Calu3 (cell line): ENCODE measurements at regions not wholly inside any gene's neighbourhood (a gene's known extent, or its start where the extent isn't known, plus 50 kb on each side); places are given as distances from the start of the nearest gene placed in this dataset.

Source experiments
- BruUV-seq: library from RNA; stranded (reverse); fragments of 400-500 nt; replicated peaks from 2 replicates; lab custom pipeline; 2021; lab: Mats Ljungman, UMichigan
- CTCF ChIA-PET: fragments of 300-600 bp; sonication (Branson Sonifier 250); formaldehyde crosslinking; loops from one replicate; lab custom pipeline; 2022; ENCODE audit warnings: antibody characterized with exemption; lab: Charles Lee
- DNase-seq: peaks from one replicate; pipeline ENCODE4 v3.0.0; 2022
- H3K27ac Mint-ChIP-seq: one replicate; pipeline ENCODE4 v1.8.0; 2022; ENCODE audit warnings: mixed read lengths; ENCODE audit not compliant: unreplicated experiment
- H3K27me3 Mint-ChIP-seq: one replicate; pipeline ENCODE4 v1.8.0; 2022; ENCODE audit warnings: mixed read lengths; ENCODE audit not compliant: unreplicated experiment
- H3K36me3 Mint-ChIP-seq: one replicate; pipeline ENCODE4 v1.8.0; 2022; ENCODE audit warnings: mild to moderate bottlenecking, moderate library complexity, mixed read lengths; ENCODE audit not compliant: insufficient read depth, unreplicated experiment
- H3K4me1 Mint-ChIP-seq: one replicate; pipeline ENCODE4 v1.8.0; 2022; ENCODE audit warnings: mild to moderate bottlenecking, low read depth, mixed read lengths; ENCODE audit not compliant: unreplicated experiment
- H3K4me3 Mint-ChIP-seq: one replicate; pipeline ENCODE4 v1.8.0; 2022; ENCODE audit warnings: mild to moderate bottlenecking, low read depth, moderate library complexity, mixed read lengths; ENCODE audit not compliant: unreplicated experiment
- H3K9me3 Mint-ChIP-seq: one replicate; pipeline ENCODE4 v1.8.0; 2022; ENCODE audit warnings: low read depth, mixed read lengths; ENCODE audit not compliant: unreplicated experiment
- CTCF ChIP-seq: fragments of 200-600 bp; IDR thresholded peaks from one replicate; pipeline ENCODE4 v1.8.0; 2022; ENCODE audit warnings: antibody characterized with exemption; ENCODE audit not compliant: unreplicated experiment
- intact Hi-C: fragments of 100-400 bp; cut with micrococcal nuclease; formaldehyde crosslinking; loops from one replicate; pipeline ENCODE4 v1.10.0; 2022; ENCODE audit not compliant: unreplicated experiment

GRCh38 chr1:208848854-208849253, 604.7 kb upstream of the PLXNA2 start:
- no peak for DNase-seq
- no TSS peak for BruUV-seq
- CTCF ChIA-PET, result interaction anchor here (0.7 kb wide), 1 partner anchor 465 kb away, joined by 3 read pairs; no protein-coding TSS in a partner anchor
- Mint-ChIP-seq H3K4me3 (no peak overlapping the region), H3K36me3 (no peaks in the 10 kb centered on the region), H3K9me3 (peaks cover 8% of the 10 kb centered on the region), H3K4me1 (no peaks in the 10 kb centered on the region), H3K27ac (no peak overlapping the region), H3K27me3 (no peaks in the 10 kb centered on the region)
- intact Hi-C loops, result no loop called here
- no peak for TF ChIP-seq CTCF

- no peak for DNase-seq
- Mint-ChIP-seq H3K27ac (no peak overlapping the region), H3K9me3 (peaks cover 4% of the 10 kb centered on the region), H3K4me1 (no peaks in the 10 kb centered on the region), H3K36me3 (no peaks in the 10 kb centered on the region), H3K27me3 (no peaks in the 10 kb centered on the region), H3K4me3 (no peak overlapping the region)
- CTCF ChIA-PET, result interaction anchor here (0.6 kb wide), 1 partner anchor 398 kb away, joined by 3 read pairs; no protein-coding TSS in a partner anchor
- TF ChIP-seq CTCF, result no peak
- no TSS peak for BruUV-seq
- intact Hi-C loops, result no loop called here
Measured at GRCh38 chr1:208850442-208850841, 606.3 kb upstream of the PLXNA2 start.

GRCh38 chr1:208851366-208851765, 607.2 kb upstream of the PLXNA2 start:
- BruUV-seq, result no TSS peak
- H3K27me3 Mint-ChIP-seq, result no peaks in the 10 kb centered on the region
- CTCF ChIA-PET, result no interaction called here
- H3K27ac Mint-ChIP-seq, result no peak overlapping the region
- intact Hi-C loops, result no loop called here
- no peaks in the 10 kb centered on the region for H3K4me1 Mint-ChIP-seq
- TF ChIP-seq CTCF, result no peak
- H3K36me3 Mint-ChIP-seq, result no peaks in the 10 kb centered on the region
- H3K9me3 Mint-ChIP-seq, result peaks cover 4% of the 10 kb centered on the region
- DNase-seq, result no peak
- H3K4me3 Mint-ChIP-seq, result no peak overlapping the region

GRCh38 chr1:208852911-208853310, 608.7 kb upstream of the PLXNA2 start:
- no peak for TF ChIP-seq CTCF
- Mint-ChIP-seq H3K9me3 (peaks cover 4% of the 10 kb centered on the region), H3K27ac (no peak overlapping the region), H3K36me3 (no peaks in the 10 kb centered on the region), H3K4me1 (no peaks in the 10 kb centered on the region), H3K4me3 (no peak overlapping the region), H3K27me3 (no peaks in the 10 kb centered on the region)
- CTCF ChIA-PET, result no interaction called here
- no TSS peak for BruUV-seq
- no peak for DNase-seq
- intact Hi-C loops, result no loop called here
